ENCODE measurements at regions not wholly inside any gene's neighbourhood (a gene's known extent, or its start where the extent isn't known, plus 50 kb on each side); places are given as distances from the start of the nearest gene placed in this dataset.

GRCh38 chr2:161488879-161489278 lies 72.8 kb downstream of the TBR1 start:
- no peak for TF ChIP-seq CTCF (IDR thresholded peaks at IDR 0.05 in 2 of 3, conservative IDR thresholded peaks at IDR 0.05 in 1 of 3; ENCODE audit: insufficient read depth in 2 of 3, low read depth in 1 of 3, low read length in 3 of 3)
- TF ChIP-seq TAF15 (IDR thresholded peaks at IDR 0.05; ENCODE audit: low read depth, low read length): no peak
- TF ChIP-seq NFRKB (IDR thresholded peaks at IDR 0.05; ENCODE audit: low read depth): no peak
- no peak for TF ChIP-seq MAX (CRISPR knock-in tag; IDR thresholded peaks at IDR 0.05)
